ENCODE measurements at regions not wholly inside any gene's neighbourhood (a gene's known extent, or its start where the extent isn't known, plus 50 kb on each side); places are given as distances from the start of the nearest gene placed in this dataset.
A peak's percentile ranks its signal among the peaks of the same experiment; 100 is the strongest.

DNA sequence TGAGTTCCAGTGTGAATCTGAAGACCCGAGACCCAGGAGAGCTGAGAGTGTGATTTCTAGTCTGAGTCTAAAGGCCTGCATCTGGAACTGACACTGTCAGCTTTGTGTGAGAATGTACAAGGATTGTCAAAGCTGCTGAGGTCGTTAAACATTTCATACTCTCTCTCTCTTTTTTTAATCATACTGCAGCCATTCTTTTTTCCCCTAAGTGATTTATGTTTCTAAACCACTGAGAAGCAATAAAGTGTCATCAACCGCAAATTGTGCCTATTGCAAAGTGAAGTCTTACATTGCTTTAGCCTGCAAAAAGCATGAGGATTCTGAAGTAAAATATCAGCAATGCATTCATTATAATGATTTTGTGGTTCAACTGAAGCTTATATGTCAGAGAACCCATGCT, 106.0 kb downstream of the ASMT start (continued):
- no peak for TF ChIP-seq HOXB5 (CRISPR knock-in tag; IDR thresholded peaks at IDR 0.05)

DNA sequence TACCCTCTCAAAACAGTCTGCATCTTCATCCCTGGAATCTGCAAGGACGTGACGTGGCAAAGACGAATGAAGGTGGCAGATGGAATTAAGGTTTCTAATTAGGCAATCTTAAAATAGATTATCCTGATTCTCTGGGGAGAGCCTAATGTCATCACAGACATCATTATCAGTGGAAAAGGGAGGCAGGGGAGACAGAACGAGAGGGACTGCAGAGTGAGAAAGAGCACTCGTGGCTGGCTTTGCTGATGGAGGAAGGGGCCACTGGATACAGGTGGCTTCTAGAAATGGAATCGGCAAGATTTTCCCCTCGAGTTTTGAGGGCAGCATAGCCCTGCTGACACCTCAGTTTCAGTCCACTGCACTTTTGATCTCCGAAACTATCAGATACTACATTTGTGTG, 110.6 kb downstream of the ASMT start:
- peaks cover 15% of the 10 kb centered on the region for H3K4me1 ChIP-seq
- TF ChIP-seq E2F6 (IDR thresholded peaks at IDR 0.05; ENCODE audit: borderline replicate concordance, low read depth) (no peak), MAFK (IDR thresholded peaks at IDR 0.05; ENCODE audit: partially characterized antibody) (no peak), HOXB5 (CRISPR knock-in tag; IDR thresholded peaks at IDR 0.05) (no peak), RARB (CRISPR knock-in tag; IDR thresholded peaks at IDR 0.05) (no peak), ZSCAN20 (CRISPR knock-in tag; IDR thresholded peaks at IDR 0.05) (no peak), ESRRA (IDR thresholded peaks at IDR 0.05; ENCODE audit: borderline replicate concordance, low read length) (no peak), ZC3H11A (IDR thresholded peaks at IDR 0.05) (no peak)
- no peak for FAIRE-seq
- H3K9me3 ChIP-seq = no peaks in the 10 kb centered on the region
- DNase-seq (ENCODE audit: low read depth in 1 of 2, low spot score in 1 of 2) = no peak
- no peak overlapping the region for H3K4me3 ChIP-seq
- ChIA-PET CTCF (no interaction called here), POLR2A (no interaction called here)
- 41% methylated on average over 8 of the region's 8 CpGs for WGBS (ENCODE audit: missing lambda C conversion rate)
- H3K4me2 ChIP-seq = no peak overlapping the region
- ATAC-seq = no peak
- H3K27ac ChIP-seq = no peak overlapping the region

- peak; percentile 97 to 99 for ATAC-seq
- ChIA-PET CTCF (no interaction called here), POLR2A (no interaction called here)
- peak overlapping the region; percentile 55 for H3K4me2 ChIP-seq
- DNase-seq (ENCODE audit: low read depth in 1 of 2, low spot score in 1 of 2) = peak; percentile 81 to 87
- no peak for FAIRE-seq
- peaks cover 15% of the 10 kb centered on the region for H3K4me1 ChIP-seq
- H3K27ac ChIP-seq = peak overlapping the region; percentile 36 to 71
- H3K9me3 ChIP-seq = no peaks in the 10 kb centered on the region
- H3K4me3 ChIP-seq = no peak overlapping the region
- under 1% methylated on average over 11 of the region's 11 CpGs for WGBS (ENCODE audit: missing lambda C conversion rate)
- TF ChIP-seq, protein P1, sequence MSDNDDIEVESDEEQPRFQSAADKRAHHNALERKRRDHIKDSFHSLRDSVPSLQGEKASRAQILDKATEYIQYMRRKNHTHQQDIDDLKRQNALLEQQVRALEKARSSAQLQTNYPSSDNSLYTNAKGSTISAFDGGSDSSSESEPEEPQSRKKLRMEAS (IDR thresholded peaks at IDR 0.05) = peak; percentile 79
- TF ChIP-seq RNF2 (IDR thresholded peaks at IDR 0.05; ENCODE audit: borderline replicate concordance, low read depth) (no peak), JUNB (IDR thresholded peaks at IDR 0.05) (peak; percentile 60; the same call in 1 of the 2 replicates), SMC3 (IDR thresholded peaks at IDR 0.05) (peak; percentile 26; the same call in 1 of the 3 replicates), FOSB (CRISPR knock-in tag; IDR thresholded peaks at IDR 0.05) (no peak), FOSL2 (IDR thresholded peaks at IDR 0.05) (peak; percentile 70), FOSL2 (CRISPR knock-in tag; IDR thresholded peaks at IDR 0.05) (peak; percentile 92), RAD21 (conservative IDR thresholded peaks at IDR 0.05 in 1 of 2, IDR thresholded peaks at IDR 0.05 in 1 of 2) (0 out of 5 replicates have a peak, but pooled peaks of 1 of the 2 experiments have one; percentile 18), KDM1A (IDR thresholded peaks at IDR 0.05; ENCODE audit: low read depth) (no peak), GATA3 (IDR thresholded peaks at IDR 0.05; ENCODE audit: borderline replicate concordance) (peak; percentile 30; the same call in 1 of the 2 replicates), ZC3H11A (IDR thresholded peaks at IDR 0.05) (no peak), HOXB13 (CRISPR knock-in tag; IDR thresholded peaks at IDR 0.05; ENCODE audit: low read depth) (no peak), E2F6 (IDR thresholded peaks at IDR 0.05; ENCODE audit: borderline replicate concordance, low read depth) (peak; percentile 76), EP300 (IDR thresholded peaks at IDR 0.05) (no peak), NFE2L2 (conservative IDR thresholded peaks at IDR 0.05; ENCODE audit: low read length) (no peak)
- TF ChIP-seq, protein P2, sequence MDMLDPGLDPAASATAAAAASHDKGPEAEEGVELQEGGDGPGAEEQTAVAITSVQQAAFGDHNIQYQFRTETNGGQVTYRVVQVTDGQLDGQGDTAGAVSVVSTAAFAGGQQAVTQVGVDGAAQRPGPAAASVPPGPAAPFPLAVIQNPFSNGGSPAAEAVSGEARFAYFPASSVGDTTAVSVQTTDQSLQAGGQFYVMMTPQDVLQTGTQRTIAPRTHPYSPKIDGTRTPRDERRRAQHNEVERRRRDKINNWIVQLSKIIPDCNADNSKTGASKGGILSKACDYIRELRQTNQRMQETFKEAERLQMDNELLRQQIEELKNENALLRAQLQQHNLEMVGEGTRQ (IDR thresholded peaks at IDR 0.05) = peak; percentile 51
These were observed 112.7 kb downstream of the ASMT start for GRCh38 chrX:1727531-1728027.

GRCh38 chrX:1734806-1735205, 119.9 kb downstream of the ASMT start:
- H3K4me2 ChIP-seq = no peak overlapping the region
- FAIRE-seq = no peak
- CTCF ChIA-PET = no interaction called here
- ATAC-seq = peak in 1 of 2 experiments; percentile 55; a peak in 2 of 6 replicates
- WGBS (ENCODE audit: missing lambda C conversion rate) = 32% methylated on average over 5 of the region's 5 CpGs
- POLR2A ChIA-PET = no interaction called here
- H3K4me1 ChIP-seq = no peaks in the 10 kb centered on the region
- no peak overlapping the region for H3K4me3 ChIP-seq
- TF ChIP-seq ZSCAN20 (CRISPR knock-in tag; IDR thresholded peaks at IDR 0.05) (no peak), TFCP2L1 (CRISPR knock-in tag; IDR thresholded peaks at IDR 0.05) (no peak), EHMT2 (IDR thresholded peaks at IDR 0.05; ENCODE audit: low read depth) (no peak), SMC3 (IDR thresholded peaks at IDR 0.05) (no peak), MAFK (IDR thresholded peaks at IDR 0.05; ENCODE audit: partially characterized antibody) (no peak), ZNF302 (CRISPR knock-in tag; IDR thresholded peaks at IDR 0.05) (no peak), POLR2AphosphoS2 (conservative IDR thresholded peaks at IDR 0.05; ENCODE audit: low read length) (no peak), RARB (CRISPR knock-in tag; IDR thresholded peaks at IDR 0.05) (no peak), JUNB (IDR thresholded peaks at IDR 0.05) (no peak), GATA3 (IDR thresholded peaks at IDR 0.05; ENCODE audit: borderline replicate concordance) (no peak)
- no peaks in the 10 kb centered on the region for H3K9me3 ChIP-seq
- no peak overlapping the region for H3K27ac ChIP-seq
- peak in 1 of 2 experiments; percentile 23 for DNase-seq (ENCODE audit: low read depth in 1 of 2, low spot score in 1 of 2)
